ENCODE measurements at regions not wholly inside any gene's neighbourhood (a gene's known extent, or its start where the extent isn't known, plus 50 kb on each side); places are given as distances from the start of the nearest gene placed in this dataset.
A peak's percentile ranks its signal among the peaks of the same experiment; 100 is the strongest.

DNA sequence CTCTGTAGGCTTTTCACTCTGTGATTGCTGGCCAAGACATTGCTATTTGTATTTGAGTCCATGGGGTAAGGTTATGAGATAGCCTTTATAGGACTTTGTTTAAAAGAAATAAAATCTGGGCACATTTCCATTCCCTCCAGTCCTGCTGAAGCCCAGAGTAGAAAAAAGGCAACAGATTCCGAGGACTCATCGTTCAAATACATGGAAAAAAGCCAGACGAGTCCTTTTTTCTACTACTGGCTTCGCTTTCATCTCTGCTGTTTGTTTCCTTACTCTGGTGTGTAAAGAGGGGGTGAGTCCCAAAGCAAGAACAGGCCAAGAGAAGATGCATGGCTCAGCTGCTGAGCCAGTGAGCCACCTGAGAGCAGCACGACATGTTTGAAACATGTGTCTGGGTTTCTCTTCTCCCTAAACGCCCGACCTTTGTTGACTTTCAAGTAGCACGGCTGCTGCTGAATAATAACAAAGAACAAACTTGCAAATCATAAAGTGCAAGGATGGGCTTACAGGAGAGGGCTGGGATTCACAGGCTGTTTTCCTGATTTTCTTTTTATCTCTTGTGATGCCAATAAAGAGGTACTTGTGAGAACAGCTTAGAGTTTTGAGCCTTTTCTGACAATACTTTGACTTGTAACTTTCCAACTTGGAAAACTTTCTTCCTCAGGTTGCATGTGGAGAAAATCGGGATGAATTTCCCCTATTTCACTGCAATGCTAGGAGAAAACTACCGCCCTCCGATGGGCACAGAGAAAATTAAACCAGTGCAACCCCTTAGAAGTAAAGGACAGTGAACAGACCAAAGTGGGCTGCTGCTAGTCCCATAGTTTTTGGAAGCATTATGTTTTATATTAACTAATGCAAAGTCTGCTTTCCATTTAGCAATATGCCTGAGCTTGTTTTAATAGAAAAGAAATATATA lies 195.2 kb upstream of the RAG2 start:
- DNase-seq (ENCODE audit: low spot score) = no peak
- TF ChIP-seq, protein P1, sequence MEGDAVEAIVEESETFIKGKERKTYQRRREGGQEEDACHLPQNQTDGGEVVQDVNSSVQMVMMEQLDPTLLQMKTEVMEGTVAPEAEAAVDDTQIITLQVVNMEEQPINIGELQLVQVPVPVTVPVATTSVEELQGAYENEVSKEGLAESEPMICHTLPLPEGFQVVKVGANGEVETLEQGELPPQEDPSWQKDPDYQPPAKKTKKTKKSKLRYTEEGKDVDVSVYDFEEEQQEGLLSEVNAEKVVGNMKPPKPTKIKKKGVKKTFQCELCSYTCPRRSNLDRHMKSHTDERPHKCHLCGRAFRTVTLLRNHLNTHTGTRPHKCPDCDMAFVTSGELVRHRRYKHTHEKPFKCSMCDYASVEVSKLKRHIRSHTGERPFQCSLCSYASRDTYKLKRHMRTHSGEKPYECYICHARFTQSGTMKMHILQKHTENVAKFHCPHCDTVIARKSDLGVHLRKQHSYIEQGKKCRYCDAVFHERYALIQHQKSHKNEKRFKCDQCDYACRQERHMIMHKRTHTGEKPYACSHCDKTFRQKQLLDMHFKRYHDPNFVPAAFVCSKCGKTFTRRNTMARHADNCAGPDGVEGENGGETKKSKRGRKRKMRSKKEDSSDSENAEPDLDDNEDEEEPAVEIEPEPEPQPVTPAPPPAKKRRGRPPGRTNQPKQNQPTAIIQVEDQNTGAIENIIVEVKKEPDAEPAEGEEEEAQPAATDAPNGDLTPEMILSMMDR (IDR thresholded peaks at IDR 0.05) = no peak
- no peak overlapping the region for H3K27ac ChIP-seq
- H3K4me3 ChIP-seq = peak overlapping the region; percentile 22

- no peak for DNase-seq (ENCODE audit: low spot score)
- H3K4me3 ChIP-seq = no peak overlapping the region
- TF ChIP-seq, protein P1 (IDR thresholded peaks at IDR 0.05) = no peak
- H3K27ac ChIP-seq = no peak overlapping the region
Observed at GRCh38 chr11:36791957-36792356, 193.9 kb upstream of the RAG2 start.

DNA sequence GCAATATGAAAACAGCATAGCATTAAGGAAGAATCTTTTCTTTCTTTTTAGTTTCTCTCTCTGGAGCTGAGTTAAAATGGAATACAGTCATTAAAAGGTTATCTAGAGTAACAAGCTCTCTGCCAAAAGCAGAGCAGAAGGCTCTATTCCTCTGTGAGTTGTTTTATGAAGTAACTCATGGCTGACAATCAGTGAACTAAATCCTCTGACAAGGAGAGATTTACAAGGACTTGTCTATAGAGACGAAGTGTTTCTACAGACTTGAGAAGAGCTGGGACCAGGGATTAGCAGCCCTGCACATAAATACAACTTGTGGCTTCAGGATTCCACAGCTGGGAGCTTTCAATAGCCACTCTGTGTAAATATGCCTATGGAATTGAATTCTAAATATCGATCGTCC lies 192.5 kb upstream of the RAG2 start:
- TF ChIP-seq, protein P1 (IDR thresholded peaks at IDR 0.05) = no peak
- no peak for DNase-seq (ENCODE audit: low spot score)

DNA sequence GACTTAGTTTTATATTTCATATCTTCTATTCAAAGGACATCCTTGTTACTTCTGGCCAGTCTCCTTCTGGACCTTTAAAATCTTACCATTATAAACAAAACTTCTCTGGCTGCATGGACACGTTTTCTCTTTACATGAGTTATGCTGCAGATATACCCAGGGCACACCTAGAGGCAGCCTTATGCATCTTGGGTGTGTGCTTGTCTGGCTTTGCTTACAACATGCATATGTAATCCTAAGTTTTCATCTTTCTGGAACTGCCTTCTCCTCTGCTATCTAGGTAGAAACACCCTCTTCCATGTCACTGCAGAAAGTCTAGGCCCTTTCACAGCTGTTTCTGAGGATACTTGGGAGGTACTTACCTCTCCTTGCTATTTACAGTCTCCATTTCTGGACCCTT lies 185.8 kb upstream of the RAG2 start:
- no peak overlapping the region for H3K4me3 ChIP-seq
- TF ChIP-seq, protein P1 (IDR thresholded peaks at IDR 0.05) = no peak
- DNase-seq (ENCODE audit: low spot score) = no peak

More for the DNA sequence above, 192.5 kb upstream of the RAG2 start:
- no peak overlapping the region for H3K4me3 ChIP-seq
- no peak overlapping the region for H3K27ac ChIP-seq

DNA sequence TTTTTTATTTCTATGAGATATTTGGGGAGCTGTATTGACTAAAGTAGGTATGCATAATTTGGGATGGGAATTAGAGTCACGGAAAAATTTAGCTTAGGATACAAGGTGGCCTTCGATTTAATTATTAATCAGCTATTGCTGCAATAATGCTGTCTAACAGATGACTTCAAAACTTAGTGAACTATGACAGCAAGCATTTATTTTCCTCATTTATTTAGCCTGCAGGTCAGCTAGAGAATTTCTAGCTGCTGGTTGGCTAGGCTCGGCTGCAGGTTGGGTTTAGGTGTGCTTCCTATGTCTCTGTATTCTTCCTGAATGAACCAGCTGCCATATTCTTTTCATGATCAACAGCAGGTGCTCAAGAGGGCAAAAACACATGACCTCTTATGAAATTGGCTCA lies 181.8 kb upstream of the RAG2 start:
- no peak overlapping the region for H3K27ac ChIP-seq
- H3K4me3 ChIP-seq = no peak overlapping the region
- TF ChIP-seq, protein P1 (IDR thresholded peaks at IDR 0.05) = no peak
- no peak for DNase-seq (ENCODE audit: low spot score)

More for the DNA sequence above, 185.8 kb upstream of the RAG2 start:
- no peak overlapping the region for H3K27ac ChIP-seq

DNA sequence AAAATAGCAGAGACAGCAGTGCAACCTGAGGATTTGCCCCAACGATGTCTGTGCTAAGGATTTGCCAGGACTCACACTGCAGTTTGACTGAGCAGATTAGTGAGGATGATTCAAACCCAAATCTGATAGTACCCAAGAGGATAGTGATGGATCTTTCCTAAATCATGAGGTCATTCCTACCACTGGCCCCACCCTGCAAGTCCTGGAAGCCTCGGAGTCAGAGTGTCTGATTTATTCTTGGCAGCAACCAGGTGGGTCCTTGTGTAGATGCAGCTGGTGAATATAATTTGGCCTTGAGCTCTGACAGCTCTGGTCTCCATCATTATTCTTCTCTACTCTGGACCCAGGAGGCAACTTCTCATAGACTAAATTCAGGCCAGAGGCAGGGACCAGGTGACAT lies 179.3 kb upstream of the RAG2 start:
- Histone ChIP-seq H3K4me3 (no peak overlapping the region), H3K27ac (no peak overlapping the region)
- TF ChIP-seq, protein P1 (IDR thresholded peaks at IDR 0.05) = no peak
- DNase-seq (ENCODE audit: low spot score) = no peak

GRCh38 chr11:36775756-36776155 lies 177.7 kb upstream of the RAG2 start:
- no peak overlapping the region for H3K4me3 ChIP-seq
- no peak for DNase-seq (ENCODE audit: low spot score)
- TF ChIP-seq, protein P1 (IDR thresholded peaks at IDR 0.05) = no peak
- no peak overlapping the region for H3K27ac ChIP-seq

Measured in coronary artery (tissue), 2 donors.